ENCODE measurements at regions not wholly inside any gene's neighbourhood (a gene's known extent, or its start where the extent isn't known, plus 50 kb on each side); places are given as distances from the start of the nearest gene placed in this dataset.

DNA sequence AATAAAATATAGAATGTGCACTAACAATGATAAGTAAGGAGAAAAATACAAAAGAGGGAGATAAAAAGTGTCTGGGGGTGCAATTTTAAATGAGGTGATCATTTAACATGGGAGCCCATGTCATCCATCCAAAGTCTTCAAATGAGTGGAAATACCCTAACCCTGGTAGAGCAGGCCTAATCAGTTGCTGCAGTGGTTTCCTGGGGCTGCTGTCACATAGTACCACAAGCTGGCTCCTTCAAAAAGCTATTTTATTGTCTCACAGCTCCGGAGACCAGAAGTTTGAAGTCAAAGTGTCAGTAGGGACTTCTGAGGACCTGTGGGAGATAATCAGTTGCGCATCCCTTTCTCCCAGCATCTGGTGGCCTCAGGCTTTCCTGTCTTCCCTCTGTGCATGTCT is 717.9 kb downstream of the DIAPH3 start:
- no peak overlapping the region for H3K27ac Mint-ChIP-seq
- DNase-seq: no peak
- H3K9me3 Mint-ChIP-seq: peaks cover 0 to 1% (median 0%) of the 10 kb centered on the region in 6 donors
- no peaks in the 10 kb centered on the region for H3K36me3 Mint-ChIP-seq
- no peak overlapping the region for H3K4me3 Mint-ChIP-seq
- H3K27me3 Mint-ChIP-seq (ENCODE audit: low read depth in 3 of 3): peaks cover 1 to 10% (median 2%) of the 10 kb centered on the region in 3 donors
- H3K4me1 Mint-ChIP-seq: no peaks in the 10 kb centered on the region

DNA sequence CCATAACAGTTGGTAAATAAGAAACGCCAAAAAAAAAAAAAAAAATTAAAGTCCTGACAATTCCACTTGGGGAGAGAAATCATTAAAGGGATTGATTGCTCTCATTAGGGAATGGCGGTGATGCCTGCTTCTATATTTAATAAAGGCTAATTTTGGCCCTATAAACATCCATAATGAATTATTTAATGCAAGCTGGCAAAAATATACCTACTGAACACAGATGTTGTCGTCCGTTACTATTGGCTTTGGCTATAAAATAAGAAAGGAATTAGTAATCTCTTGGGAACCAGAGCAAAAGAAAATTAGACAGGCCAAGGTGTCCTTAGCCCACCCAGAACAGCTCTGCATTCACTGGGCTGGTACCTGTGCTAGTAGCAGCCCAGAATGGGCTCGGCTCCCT is 717.3 kb downstream of the DIAPH3 start:
- Mint-ChIP-seq H3K36me3 (no peaks in the 10 kb centered on the region), H3K9me3 (peaks cover 0 to 1% (median 0%) of the 10 kb centered on the region in 6 donors), H3K4me3 (no peak overlapping the region), H3K27ac (no peak overlapping the region), H3K27me3 (ENCODE audit: low read depth in 3 of 3) (peaks cover 1 to 7% (median 2%) of the 10 kb centered on the region in 3 donors), H3K4me1 (no peaks in the 10 kb centered on the region)
- DNase-seq: no peak

DNA sequence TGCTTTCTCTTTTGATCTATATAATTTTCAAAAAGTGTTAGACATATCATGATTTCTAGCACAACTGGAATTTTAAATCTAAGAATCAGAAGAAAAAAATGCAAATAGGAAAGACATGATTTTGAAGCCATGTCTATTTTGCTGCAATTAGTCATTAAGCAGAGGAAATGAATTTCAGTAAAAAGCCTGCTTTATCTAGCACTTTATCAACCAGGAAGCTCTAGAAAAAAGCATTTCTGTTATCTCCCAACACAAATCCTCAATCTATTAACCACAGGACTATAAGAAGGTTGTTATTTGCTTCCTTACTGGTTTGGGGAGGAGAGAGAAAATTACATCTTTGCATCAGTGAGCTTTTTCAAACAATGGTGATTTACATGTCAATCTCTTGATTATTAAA is 716.7 kb downstream of the DIAPH3 start:
- H3K27me3 Mint-ChIP-seq (ENCODE audit: low read depth in 3 of 3): peaks cover 1 to 5% (median 2%) of the 10 kb centered on the region in 3 donors
- no peak for DNase-seq
- H3K9me3 Mint-ChIP-seq: peaks cover 0 to 1% (median 0%) of the 10 kb centered on the region in 6 donors
- H3K36me3 Mint-ChIP-seq: no peaks in the 10 kb centered on the region
- no peaks in the 10 kb centered on the region for H3K4me1 Mint-ChIP-seq
- H3K4me3 Mint-ChIP-seq: no peak overlapping the region
- no peak overlapping the region for H3K27ac Mint-ChIP-seq

DNA sequence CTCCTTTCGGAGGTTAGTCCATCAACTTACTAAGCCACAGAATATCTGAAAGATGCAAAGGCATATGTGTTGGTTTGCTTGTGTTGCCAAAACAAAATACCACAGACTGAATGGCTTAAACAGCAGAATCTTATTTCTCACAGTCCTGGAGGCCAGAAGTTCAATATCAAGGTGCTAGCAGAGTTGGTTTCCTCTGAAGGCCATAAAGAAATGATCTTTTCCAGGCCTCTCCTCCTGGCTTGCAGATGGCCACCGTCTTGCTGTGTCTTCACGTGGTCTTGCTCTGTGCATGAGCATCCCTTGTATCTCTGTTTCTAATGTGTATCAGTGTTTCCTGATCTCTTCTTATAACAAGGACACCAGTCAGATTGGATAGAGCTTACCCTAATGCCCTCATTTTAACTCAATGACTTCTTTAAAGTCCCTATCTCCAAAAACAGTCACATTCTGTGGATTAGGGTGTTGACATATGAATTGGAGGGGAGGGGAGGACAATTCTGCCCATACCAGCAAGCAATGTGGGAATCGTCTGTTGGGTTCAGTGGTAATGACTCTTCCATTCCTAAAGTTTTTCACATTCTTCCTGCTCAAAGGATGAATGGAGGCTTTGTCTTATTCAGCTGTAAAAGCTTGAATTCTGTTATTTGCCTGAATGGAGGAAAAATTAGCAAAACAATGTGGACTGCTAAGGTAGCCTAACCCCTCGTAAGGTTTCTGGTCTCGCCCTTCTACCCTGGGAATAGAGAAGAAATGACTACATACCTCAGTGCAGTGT is 715.7 kb downstream of the DIAPH3 start:
- Mint-ChIP-seq H3K27ac (no peak overlapping the region), H3K36me3 (no peaks in the 10 kb centered on the region), H3K4me3 (no peak overlapping the region), H3K27me3 (ENCODE audit: low read depth in 3 of 3) (peaks cover 1 to 5% (median 2%) of the 10 kb centered on the region in 3 donors), H3K4me1 (no peaks in the 10 kb centered on the region), H3K9me3 (peaks cover 0 to 1% (median 0%) of the 10 kb centered on the region in 6 donors)
- DNase-seq: no peak

DNA sequence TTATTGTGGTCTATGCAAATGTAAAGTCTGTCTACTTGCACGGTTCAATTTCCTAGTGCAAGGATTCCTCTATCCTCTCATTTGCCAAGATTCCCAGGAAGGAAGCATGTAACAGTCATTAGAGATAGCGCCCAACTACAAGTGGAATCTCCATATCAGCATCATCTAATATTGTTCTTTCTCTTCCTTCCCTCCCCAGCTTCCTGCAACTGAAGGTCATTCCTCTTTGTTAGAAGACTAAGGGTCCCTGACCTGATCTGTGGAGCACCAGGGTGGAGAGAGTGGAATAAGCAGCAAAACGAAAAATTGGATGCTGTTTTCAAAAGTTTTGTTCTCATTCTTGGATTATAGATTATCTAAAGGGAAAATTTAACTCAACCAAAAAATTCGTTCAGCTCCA is 714.0 kb downstream of the DIAPH3 start:
- H3K9me3 Mint-ChIP-seq: peaks cover 0 to 2% (median 0%) of the 10 kb centered on the region in 6 donors

DNA sequence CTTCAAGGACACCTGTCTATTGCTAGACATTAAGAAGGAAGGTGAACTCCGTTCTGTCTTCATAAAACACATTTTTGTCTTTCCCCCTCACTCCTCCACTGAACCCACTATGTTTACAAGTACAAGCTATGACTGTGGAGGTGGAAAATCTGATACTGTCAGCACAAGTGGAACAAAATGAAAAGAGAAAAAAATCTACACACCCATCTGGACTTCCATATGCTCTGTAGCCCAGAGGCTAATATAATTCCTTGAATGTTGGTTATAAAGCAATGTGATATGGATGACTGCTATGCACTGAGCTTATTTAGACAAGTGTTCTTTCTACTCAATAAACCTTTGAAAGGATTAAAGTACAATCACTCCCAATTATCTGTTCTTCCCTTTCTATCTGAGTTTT is 713.5 kb downstream of the DIAPH3 start:
- no peaks in the 10 kb centered on the region for H3K4me1 Mint-ChIP-seq
- H3K36me3 Mint-ChIP-seq: peaks cover 0 to 3% (median 0%) of the 10 kb centered on the region in 3 donors
- H3K9me3 Mint-ChIP-seq: peaks cover 0 to 2% (median 0%) of the 10 kb centered on the region in 6 donors

More for the DNA sequence above, 714.0 kb downstream of the DIAPH3 start:
- H3K36me3 Mint-ChIP-seq: peaks cover 0 to 3% (median 0%) of the 10 kb centered on the region in 3 donors
- H3K27ac Mint-ChIP-seq: no peak overlapping the region
- H3K4me1 Mint-ChIP-seq: no peaks in the 10 kb centered on the region
- H3K4me3 Mint-ChIP-seq: no peak overlapping the region
- H3K27me3 Mint-ChIP-seq (ENCODE audit: low read depth in 3 of 3): peaks cover 0 to 5% (median 5%) of the 10 kb centered on the region in 3 donors
- no peak for DNase-seq

DNA sequence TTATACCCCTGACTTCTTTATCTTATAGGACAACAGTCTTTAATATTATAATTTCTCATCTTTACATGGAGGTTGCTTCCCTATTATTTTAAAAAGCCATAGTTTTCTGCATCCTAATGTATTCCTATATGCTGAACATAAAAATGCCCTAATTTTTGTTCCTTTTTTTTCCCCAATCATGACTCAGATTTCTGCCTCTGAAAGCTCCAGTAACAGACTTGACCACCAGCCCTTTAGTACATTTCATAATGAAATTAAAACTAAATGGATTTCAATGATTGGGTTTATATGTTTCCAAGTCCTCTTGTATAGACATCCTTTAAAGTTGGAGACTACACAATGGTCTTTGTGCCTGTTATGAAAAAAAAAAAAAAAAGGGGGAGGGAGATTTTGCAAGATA is 712.5 kb downstream of the DIAPH3 start:
- no peak overlapping the region for H3K4me3 Mint-ChIP-seq

More for the DNA sequence above, 713.5 kb downstream of the DIAPH3 start:
- Mint-ChIP-seq H3K27ac (no peak overlapping the region), H3K27me3 (ENCODE audit: low read depth in 3 of 3) (peaks cover 0 to 5% (median 5%) of the 10 kb centered on the region in 3 donors), H3K4me3 (no peak overlapping the region)
- DNase-seq: no peak

DNA sequence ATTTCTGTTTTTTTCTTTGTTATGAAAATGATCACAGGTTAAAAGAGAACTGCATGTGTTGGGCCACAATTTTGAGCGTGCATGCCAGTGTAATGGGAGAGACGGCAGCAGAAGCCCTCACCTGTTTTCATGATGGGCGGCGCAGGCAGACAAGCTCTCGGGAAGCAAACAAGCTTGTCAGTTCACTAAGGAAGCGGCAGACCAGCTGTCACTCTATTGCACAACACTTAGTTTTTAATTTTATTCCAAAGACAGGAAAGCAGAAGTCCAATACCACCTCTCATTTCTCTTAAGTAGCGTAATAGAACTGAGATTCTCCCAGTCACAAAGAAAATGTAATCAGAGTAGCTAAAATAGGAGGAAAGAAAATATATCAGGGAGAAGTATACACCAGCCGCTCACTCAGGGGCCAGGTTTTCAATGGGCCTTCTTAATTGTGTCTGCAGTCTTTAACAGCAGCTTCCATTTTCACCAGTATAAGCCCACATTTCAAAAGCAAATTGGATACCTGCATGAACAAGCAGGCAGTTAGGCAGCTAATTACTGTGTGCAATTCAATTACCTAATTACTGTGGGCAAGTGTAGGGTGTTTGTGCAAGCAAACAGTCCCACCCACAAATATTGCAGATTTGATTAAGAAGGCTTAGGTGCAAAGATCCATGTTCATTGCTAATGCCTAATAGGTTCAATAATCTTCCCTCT is 711.4 kb downstream of the DIAPH3 start:
- no peak for DNase-seq
- Mint-ChIP-seq H3K27me3 (ENCODE audit: low read depth in 3 of 3) (peaks cover 2 to 4% (median 3%) of the 10 kb centered on the region in 3 donors), H3K4me3 (no peak overlapping the region), H3K9me3 (peaks cover 0 to 2% (median 0%) of the 10 kb centered on the region in 6 donors), H3K36me3 (peaks cover 0 to 3% (median 0%) of the 10 kb centered on the region in 3 donors), H3K4me1 (no peaks in the 10 kb centered on the region), H3K27ac (no peak overlapping the region)

More for the DNA sequence above, 712.5 kb downstream of the DIAPH3 start:
- no peak for DNase-seq
- no peak overlapping the region for H3K27ac Mint-ChIP-seq
- peaks cover 0 to 2% (median 0%) of the 10 kb centered on the region in 6 donors for H3K9me3 Mint-ChIP-seq
- no peaks in the 10 kb centered on the region for H3K4me1 Mint-ChIP-seq
- H3K36me3 Mint-ChIP-seq: peaks cover 0 to 3% (median 0%) of the 10 kb centered on the region in 3 donors
- H3K27me3 Mint-ChIP-seq (ENCODE audit: low read depth in 3 of 3): peaks cover 2 to 4% (median 3%) of the 10 kb centered on the region in 3 donors

DNA sequence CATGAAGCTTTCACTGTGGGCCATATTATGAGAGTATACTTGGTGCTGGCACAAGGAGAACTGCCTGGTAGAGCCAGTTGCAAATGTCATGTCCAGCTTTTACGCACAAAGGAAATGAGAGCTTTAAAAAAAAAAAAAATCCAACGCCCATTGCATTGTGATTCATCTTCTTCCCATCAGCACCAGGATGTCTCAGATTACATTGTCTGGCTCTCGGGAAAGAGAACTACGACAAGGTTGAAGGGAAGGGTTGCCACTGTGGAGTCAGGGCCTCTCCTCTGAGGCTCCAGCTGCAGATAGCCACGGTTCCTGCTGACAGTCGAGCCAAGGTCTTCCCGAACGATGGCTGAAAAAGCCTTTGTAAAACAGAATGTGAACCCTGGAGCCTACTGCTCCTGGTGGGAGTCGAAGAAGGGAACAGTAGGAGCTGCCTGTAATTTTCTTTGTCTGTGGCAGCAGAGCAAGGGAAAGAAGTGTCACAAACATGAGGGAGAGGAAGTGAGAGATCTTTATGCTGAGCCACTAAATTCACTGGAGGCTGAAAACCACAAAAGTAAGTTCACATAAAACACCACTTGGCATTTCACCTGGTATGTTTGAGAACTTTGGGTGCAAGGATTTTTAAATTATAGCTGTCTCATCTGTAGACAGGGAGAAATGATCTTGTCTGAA is 704.7 kb downstream of the DIAPH3 start:
- no peak overlapping the region for H3K27ac Mint-ChIP-seq
- no peaks in the 10 kb centered on the region for H3K36me3 Mint-ChIP-seq
- H3K27me3 Mint-ChIP-seq (ENCODE audit: low read depth in 3 of 3): peaks cover 0 to 2% (median 0%) of the 10 kb centered on the region in 3 donors

DNA sequence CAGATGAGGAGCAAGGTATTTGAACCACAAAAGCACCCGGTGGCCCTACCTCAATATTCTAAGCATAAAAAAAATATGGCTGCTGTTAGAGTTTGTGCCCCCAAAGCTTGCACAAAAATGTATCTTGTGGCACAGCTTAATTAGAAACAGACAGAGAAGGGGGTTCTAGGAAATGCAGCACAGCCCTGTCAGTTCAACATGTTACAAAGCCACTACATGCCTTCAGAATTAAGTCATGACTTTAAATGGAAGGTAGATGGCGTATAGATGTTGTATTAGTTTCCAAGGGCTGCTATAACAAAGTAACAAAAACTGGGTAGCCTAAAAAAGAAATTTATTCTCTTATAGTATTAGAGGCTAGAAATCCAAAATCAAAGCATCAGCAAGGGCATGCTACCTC is 703.8 kb downstream of the DIAPH3 start:
- H3K27ac Mint-ChIP-seq: no peak overlapping the region
- H3K4me3 Mint-ChIP-seq: no peak overlapping the region
- H3K27me3 Mint-ChIP-seq (ENCODE audit: low read depth in 3 of 3): peaks cover 0 to 3% (median 2%) of the 10 kb centered on the region in 3 donors
- H3K36me3 Mint-ChIP-seq: no peaks in the 10 kb centered on the region
- peaks cover 0 to 8% of the 10 kb centered on the region in 2 donors for H3K4me1 Mint-ChIP-seq
- no peak for DNase-seq
- peaks cover 0 to 13% (median 0%) of the 10 kb centered on the region in 6 donors for H3K9me3 Mint-ChIP-seq

More for the DNA sequence above, 704.7 kb downstream of the DIAPH3 start:
- Mint-ChIP-seq H3K4me1 (peaks cover 0 to 8% of the 10 kb centered on the region in 2 donors), H3K4me3 (no peak overlapping the region), H3K9me3 (peaks cover 0 to 9% (median 0%) of the 10 kb centered on the region in 6 donors)
- DNase-seq: no peak

DNA sequence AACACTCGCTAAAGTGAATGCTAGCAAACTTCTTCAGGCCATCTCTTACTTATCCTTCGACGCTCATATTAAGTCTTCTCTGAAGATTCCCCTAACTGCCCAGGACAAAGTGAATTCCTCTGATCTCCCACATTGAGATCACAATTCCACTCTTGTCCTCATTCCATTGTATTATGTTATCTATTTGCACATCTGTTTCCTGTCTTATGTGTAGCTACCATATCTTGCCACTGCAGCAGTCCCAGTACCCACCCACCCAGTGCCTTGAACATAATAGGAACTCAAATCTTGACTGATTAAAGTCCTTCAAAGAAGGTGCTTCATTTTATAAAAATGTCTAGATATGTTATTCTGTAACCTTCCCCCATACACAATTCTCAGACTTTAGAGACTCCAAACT is 702.3 kb downstream of the DIAPH3 start:
- Mint-ChIP-seq H3K27ac (no peak overlapping the region), H3K4me3 (no peak overlapping the region), H3K27me3 (ENCODE audit: low read depth in 3 of 3) (peaks cover 0 to 4% (median 2%) of the 10 kb centered on the region in 3 donors), H3K9me3 (peaks cover 1 to 17% (median 3%) of the 10 kb centered on the region in 6 donors), H3K4me1 (peaks cover 0 to 8% of the 10 kb centered on the region in 2 donors), H3K36me3 (no peaks in the 10 kb centered on the region)
- DNase-seq: no peak

DNA sequence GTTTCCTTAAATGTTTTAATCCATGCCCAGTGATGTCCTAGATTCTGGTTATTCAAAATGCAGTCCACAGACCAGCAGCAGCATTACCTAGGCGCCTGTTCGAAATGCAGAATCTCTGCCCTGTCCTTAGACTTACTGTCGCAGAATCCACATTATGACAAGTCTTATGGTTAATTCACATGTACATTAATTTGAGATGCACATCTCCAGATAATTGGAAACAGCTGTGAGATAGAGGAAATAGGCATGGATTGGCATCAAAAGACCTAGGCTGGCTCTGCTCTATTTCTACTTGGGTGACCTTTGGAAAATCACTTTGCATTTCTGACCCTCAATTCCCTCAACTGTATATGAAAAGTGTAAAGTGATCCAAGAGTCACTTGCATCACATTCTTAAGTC is 700.7 kb downstream of the DIAPH3 start:
- Mint-ChIP-seq H3K27ac (no peak overlapping the region), H3K36me3 (no peaks in the 10 kb centered on the region), H3K9me3 (peaks cover 3 to 17% (median 6%) of the 10 kb centered on the region in 6 donors), H3K27me3 (ENCODE audit: low read depth in 3 of 3) (peaks cover 0 to 6% (median 4%) of the 10 kb centered on the region in 3 donors), H3K4me3 (no peak overlapping the region), H3K4me1 (peaks cover 0 to 8% of the 10 kb centered on the region in 2 donors)
- DNase-seq: no peak

DNA sequence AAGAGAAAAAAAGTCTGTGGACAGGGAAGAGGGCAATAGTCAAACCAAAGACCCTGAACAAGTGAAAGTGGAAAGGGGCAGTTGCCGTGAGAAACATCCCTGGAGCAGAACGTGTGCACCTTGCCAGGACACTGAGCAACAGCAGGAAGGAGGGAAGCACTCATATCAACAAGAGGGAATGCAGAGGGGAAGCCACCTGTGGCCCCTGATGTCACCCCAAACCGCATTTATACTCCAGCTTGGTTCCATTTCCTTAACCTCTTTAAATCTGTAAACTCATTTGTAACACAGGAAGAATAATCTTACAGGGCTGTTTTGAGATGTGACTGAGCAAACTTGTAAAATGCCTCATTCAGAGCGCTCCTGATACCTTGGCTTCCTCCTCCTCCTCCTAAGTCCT is 698.8 kb downstream of the DIAPH3 start:
- peaks cover 4 to 22% (median 14%) of the 10 kb centered on the region in 6 donors for H3K9me3 Mint-ChIP-seq
- H3K4me1 Mint-ChIP-seq: no peaks in the 10 kb centered on the region
- H3K4me3 Mint-ChIP-seq: no peak overlapping the region
- H3K27ac Mint-ChIP-seq: no peak overlapping the region
- peaks cover 0 to 4% (median 0%) of the 10 kb centered on the region in 3 donors for H3K36me3 Mint-ChIP-seq
- H3K27me3 Mint-ChIP-seq (ENCODE audit: low read depth in 3 of 3): peaks cover 0 to 8% (median 8%) of the 10 kb centered on the region in 3 donors
- DNase-seq: no peak

Measured in immature natural killer cell (primary cell).